ENCODE measurements at regions not wholly inside any gene's neighbourhood (a gene's known extent, or its start where the extent isn't known, plus 50 kb on each side); places are given as distances from the start of the nearest gene placed in this dataset.
"Not testable (repeated sequence)": the region's sequence is repeated elsewhere in the genome, so short reads cannot be mapped to it uniquely, and the experiment has no call there.

GRCh38 chr1:87956750-87957149 lies 628.1 kb downstream of the LMO4 start:
- DNase-seq (ENCODE audit: low read depth), result no peak

DNA sequence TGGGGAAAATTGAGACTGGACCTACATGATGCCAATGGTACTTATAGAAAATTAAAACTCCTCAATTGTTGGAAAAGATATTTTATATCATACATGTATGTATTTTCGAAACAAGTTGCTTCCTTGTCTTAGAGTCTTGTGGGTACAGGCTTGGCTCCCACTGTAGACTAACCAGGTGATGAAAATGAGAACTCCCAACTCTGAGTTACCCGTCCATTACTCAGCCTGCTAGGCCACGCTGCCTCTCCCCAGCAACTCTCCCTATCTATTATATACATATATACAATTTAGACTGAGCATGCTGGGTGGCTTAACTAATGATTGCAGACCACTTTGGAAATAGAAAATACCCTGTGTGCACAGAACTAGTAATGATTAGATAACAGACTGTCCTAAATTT lies 628.7 kb downstream of the LMO4 start:
- no peak for DNase-seq (ENCODE audit: low read depth)

DNA sequence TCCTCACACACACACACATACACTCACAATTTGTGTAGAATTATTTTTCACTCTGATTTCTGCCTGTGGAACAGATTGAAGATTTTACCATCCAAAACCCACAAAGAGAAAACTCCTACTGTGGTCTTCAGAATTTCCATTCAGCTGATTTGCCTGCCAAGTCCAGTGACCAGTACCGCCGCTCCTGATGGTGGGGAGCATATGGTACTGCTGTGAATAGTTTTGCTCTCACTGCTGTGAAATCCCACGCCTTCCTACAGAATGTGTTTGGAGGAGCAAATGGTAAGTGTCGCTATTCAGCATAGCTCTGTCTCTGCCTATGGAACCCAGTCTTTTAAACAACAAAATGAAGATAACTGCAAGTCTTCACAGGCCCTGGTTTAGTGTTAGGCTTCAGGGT lies 629.5 kb downstream of the LMO4 start:
- no peak for DNase-seq (ENCODE audit: low read depth)

GRCh38 chr1:87958716-87959115 lies 630.0 kb downstream of the LMO4 start:
- DNase-seq (ENCODE audit: low read depth), result no peak

GRCh38 chr1:87959236-87959635 lies 630.6 kb downstream of the LMO4 start:
- DNase-seq (ENCODE audit: low read depth), result no peak

DNA sequence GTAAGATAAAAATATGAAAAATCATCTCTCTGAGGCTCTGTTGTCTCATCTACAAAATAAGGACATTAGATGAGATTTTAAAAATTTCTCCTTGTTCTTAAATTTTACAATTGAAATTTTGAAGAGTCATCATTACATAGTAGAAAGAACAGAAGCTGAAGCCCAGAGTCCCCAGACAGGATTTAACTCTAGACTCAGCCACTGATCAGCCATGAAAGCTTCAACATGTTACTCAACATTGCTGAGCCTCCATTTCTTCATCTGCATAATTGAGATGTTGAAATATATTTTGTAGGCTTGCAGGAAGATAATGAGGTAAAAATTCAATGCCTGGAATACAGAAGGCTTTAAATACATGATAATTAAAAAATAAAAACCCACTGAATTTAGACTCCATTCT lies 633.3 kb downstream of the LMO4 start:
- DNase-seq (ENCODE audit: low read depth), result no peak

GRCh38 chr1:87963556-87963955 lies 634.9 kb downstream of the LMO4 start:
- no peak for DNase-seq (ENCODE audit: low read depth)

GRCh38 chr1:87965193-87965592 lies 636.5 kb downstream of the LMO4 start:
- no peak for DNase-seq (ENCODE audit: low read depth)

GRCh38 chr1:87968197-87968955 lies 639.7 kb downstream of the LMO4 start:
- no peak for DNase-seq (ENCODE audit: low read depth)

- DNase-seq (ENCODE audit: low read depth), result no peak
Measured at GRCh38 chr1:87969040-87969439, 640.4 kb downstream of the LMO4 start.

- no peak for DNase-seq (ENCODE audit: low read depth)
Measured at GRCh38 chr1:87972811-87973210, 644.1 kb downstream of the LMO4 start.

- no peak for DNase-seq (ENCODE audit: low read depth)
Measured at GRCh38 chr1:87973896-87974295, 645.2 kb downstream of the LMO4 start.

DNA sequence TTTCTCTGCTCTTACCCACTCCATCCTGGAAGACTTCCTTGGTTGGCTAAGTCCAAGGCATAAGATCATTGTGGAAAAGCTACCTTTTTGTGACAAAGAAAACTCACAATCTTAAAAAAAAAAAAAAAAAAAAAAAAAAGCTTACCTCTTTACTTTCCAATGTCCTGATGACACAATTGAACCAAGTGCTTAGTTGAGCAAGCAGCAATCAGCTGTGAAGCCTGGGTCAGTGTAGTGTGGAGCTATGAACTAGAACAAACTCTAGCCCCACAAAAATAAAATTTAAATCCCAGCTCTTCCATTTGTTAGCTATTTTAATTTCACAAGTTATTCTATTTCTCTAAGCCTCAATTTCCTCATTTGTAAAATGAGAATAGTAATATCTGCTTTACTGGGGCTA lies 647.6 kb downstream of the LMO4 start:
- no peak for DNase-seq (ENCODE audit: low read depth)

GRCh38 chr1:87977145-87977544 lies 648.5 kb downstream of the LMO4 start:
- no peak for DNase-seq (ENCODE audit: low read depth)

DNA sequence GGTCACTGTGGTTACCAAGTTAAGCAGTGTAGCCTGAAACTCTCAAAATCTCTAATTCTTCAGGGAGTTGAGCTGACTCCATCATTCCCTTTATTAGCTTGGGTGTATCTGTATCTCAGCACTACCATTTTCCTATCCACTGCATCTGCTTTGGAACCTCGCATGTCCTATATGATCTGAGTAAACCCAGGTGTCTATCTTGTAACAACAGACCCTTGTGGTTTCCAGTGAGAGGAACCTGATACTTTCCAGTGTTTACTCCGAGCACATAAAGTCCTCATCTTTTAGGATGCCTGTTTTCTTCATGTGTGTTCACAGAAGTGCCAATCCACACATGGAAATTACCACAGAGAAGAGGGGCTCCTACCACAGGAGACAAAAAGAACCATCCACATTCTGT lies 650.4 kb downstream of the LMO4 start:
- DNase-seq (ENCODE audit: low read depth), result no peak

DNA sequence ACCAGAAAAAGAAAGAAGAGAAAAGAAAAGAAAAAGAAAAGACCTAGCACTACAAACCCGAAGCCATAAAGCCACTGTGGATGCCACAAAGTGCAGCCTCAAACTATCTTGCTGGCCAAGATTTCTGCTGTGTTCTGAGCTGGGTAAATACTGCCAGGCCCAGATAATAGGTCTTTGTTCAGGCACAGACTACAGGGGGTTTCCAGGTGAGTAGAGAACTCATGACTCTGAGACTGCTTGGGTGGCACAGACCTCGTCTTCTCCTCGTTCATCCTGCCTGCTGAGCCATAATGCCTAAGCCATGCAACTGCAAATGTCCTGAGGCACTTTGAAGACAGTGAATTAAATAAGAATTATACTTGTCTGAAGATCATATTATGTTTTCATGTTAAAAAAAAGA lies 651.8 kb downstream of the LMO4 start:
- no peak for DNase-seq (ENCODE audit: low read depth)

GRCh38 chr1:87981386-87981785 lies 652.7 kb downstream of the LMO4 start:
- no peak for DNase-seq (ENCODE audit: low read depth)

DNA sequence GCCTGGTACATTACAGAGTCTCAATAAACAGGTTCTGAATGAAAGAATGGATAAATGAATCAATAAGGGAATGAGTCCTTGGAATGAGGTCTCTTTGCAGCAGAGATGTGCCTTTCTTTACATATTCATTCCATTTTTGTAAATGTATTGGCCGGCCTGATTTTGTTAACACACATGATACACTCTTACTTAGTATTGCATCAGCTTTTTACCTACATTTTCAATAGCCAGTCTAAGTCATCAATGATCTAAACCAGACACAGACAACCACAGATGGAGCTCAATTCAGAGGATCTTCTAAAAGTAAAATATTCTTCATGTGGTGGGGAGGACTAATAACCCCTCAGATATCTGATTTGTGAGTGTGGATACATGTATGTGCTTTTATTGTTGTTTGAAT lies 653.1 kb downstream of the LMO4 start:
- DNase-seq (ENCODE audit: low read depth), result no peak

- DNase-seq (ENCODE audit: low read depth), result no peak
Measured at GRCh38 chr1:87983841-87984240, 655.2 kb downstream of the LMO4 start.

DNA sequence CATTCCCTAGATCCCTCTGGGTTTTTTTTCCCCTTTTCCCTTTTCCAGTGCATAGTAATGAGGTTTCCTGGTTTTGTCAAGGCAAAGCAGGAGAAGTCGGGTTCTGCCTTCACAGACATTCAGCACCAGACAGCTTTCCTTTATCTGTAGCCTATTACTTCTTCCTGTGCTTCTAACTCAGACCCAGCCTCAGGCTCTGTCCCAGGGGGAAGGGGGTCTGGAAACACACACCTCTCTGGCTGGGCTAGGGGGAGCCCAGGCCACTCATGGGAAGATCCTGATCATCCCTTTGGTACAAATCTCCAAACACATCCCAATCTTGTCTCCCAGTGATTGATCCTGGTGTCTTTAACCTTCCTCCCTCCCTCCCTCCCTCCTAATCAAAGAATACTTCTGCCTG lies 656.4 kb downstream of the LMO4 start:
- no peak for DNase-seq (ENCODE audit: low read depth)

DNA sequence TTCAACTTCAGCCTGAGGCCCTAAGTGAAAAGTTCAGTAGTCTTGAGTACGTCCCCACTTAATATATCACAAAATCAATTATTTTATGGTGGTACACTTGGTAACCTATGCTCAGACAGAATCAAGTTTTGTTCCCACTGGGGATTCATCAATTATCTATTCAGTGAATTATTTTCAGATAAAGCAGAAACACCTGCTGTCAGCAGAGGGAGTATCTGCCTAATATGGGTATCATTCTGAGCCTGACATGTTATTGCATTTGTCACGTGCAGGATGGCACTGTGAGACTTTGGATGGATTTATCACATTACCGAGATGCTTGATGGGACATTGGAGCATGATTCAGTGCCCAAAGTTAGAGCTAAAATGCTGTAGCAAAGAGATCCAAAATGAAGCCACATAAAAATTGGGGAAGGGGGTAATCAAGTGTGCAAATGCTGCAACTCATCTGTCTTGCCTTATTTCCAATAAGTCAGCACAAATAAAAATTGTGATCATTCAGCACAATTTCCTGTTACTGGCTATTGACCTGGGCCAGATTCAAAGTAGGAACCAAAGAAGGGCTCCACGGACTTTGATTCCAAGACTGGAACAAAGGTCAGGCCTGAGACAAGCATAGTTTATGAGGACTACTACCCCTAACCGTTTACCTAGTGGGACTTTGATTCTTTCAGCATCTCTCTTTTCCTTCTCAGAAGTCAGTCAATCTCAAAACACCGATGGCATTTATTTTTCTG lies 657.6 kb downstream of the LMO4 start:
- DNase-seq (ENCODE audit: low read depth), result no peak

GRCh38 chr1:87989346-87989745 lies 660.7 kb downstream of the LMO4 start:
- no peak for DNase-seq (ENCODE audit: low read depth)

- not testable (repeated sequence) for DNase-seq (ENCODE audit: low read depth)
Measured at GRCh38 chr1:87992536-87992935, 663.9 kb downstream of the LMO4 start.

GRCh38 chr1:87993051-87993450 lies 664.4 kb downstream of the LMO4 start:
- DNase-seq (ENCODE audit: low read depth), result no peak

Measured in activated T-cell treated with anti-CD3 and anti-CD28 coated beads for 24 hours (primary cell).